ENCODE measurements at regions not wholly inside any gene's neighbourhood (a gene's known extent, or its start where the extent isn't known, plus 50 kb on each side); places are given as distances from the start of the nearest gene placed in this dataset.
"Not testable (repeated sequence)": the region's sequence is repeated elsewhere in the genome, so short reads cannot be mapped to it uniquely, and the experiment has no call there.

DNA sequence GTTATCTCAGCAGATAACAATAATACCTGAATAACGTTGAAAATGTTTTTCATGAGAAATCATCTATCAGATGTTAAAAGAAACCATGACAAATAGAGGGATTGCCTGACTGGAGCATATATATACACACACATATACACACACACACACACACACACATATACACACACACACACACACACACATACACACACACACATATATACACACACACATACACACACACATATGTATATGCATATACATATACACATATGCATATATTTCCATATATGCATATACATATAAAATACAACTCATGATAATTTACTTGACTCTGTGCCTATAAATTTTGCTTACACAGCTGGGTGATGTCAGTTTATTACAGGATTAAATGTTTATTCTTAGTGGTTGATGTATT is 847.3 kb upstream of the ADAMTS5 start:
- DNase-seq (ENCODE audit: extremely low read depth in 1 of 2, low read depth in 1 of 2): no peak

DNA sequence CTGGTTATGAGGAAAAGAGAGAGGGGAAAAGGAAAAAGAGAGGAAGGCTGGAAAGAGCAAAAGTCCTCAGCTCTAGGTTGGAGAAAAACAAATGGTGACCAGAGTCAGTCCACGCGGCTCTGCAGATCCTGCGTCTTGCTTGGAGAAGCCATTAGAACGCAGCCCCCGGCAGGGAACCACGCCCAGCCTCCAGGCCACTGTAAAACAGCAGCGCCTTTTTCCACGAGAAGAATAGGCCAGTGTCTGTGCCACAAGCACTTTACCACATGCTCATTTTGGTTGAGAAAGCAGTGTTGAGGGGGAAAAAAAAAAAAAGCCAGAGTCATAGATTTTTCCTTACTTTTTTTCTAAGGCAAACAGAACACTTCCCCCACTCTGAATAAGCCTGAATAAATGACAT is 846.9 kb upstream of the ADAMTS5 start:
- DNase-seq (ENCODE audit: extremely low read depth in 1 of 2, low read depth in 1 of 2): no peak

DNA sequence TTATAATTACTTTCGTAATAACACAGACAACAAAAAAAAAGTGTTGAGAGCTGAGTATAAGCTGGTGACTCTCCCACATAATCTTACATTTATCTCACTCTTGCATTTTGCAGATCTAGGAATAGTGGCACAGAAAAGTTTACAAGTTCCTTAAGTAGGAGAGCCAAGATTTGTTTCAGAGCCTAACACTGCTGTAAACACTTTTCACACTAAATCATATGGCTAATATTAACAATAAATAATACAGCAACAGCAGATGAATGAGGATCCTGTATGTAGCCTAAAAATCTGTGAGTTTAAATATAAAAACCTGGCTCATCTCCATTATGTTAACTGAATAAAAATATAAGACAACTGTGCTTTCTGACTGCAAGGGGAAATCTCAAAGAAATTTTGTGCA is 846.5 kb upstream of the ADAMTS5 start:
- no peak for DNase-seq (ENCODE audit: extremely low read depth in 1 of 2, low read depth in 1 of 2)

DNA sequence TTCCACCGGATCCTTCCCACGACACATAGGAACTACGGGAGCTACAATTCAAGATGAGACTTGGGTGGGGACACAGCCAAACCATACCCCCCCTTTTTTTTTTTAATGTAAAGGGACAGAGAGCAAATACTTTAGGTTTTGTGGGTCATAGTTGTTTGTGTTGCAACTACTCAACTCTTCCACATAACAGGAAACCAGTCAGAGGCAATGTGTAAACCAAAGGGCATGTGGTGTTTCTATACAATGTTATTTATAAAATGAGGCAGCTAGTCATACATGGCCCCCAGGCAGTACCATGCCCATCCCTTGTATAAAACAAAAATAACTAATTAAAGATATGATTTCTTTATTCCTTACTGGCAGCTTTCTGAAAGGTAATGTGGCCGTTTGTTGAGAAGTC is 845.4 kb upstream of the ADAMTS5 start:
- DNase-seq (ENCODE audit: extremely low read depth in 1 of 2, low read depth in 1 of 2): no peak

DNA sequence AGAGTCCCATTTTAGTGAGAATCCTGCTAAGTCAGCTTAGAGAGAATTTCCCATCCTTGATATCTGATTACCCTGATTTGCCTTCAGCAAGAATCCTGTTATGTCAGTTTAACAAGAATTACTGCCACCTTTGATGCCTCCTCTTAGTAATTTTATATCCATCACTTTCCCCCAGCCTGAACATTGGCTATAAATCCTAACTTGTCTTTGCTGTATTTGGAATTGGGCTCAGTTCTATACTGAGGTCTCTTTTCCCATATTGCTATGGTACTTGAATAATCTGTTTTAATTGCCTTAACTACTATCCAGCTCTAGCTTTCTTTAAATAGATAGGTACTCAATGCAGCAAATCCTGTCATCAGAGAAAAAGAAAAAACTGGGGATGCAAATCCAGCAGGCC is 842.0 kb upstream of the ADAMTS5 start:
- no peak for DNase-seq (ENCODE audit: extremely low read depth in 1 of 2, low read depth in 1 of 2)

DNA sequence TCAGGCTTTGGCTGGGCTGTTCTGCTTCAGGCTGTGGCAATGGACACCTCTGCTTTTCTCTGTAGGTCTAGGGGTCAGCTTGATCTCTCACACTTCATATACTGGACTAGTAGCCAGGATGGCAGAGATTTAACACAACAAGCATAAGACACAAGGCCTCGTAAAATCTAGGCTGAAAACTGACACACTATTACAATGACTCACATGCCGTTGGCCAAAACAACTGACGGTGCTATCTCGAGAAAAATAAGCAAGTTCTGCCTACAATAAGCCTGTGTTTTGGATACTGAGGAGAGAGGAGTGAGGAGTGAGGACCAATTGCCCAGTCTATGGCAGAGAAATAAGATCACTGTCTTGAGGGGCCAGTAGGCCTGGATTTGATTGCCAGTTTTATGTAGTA is 840.7 kb upstream of the ADAMTS5 start:
- no peak for DNase-seq (ENCODE audit: extremely low read depth in 1 of 2, low read depth in 1 of 2)

DNA sequence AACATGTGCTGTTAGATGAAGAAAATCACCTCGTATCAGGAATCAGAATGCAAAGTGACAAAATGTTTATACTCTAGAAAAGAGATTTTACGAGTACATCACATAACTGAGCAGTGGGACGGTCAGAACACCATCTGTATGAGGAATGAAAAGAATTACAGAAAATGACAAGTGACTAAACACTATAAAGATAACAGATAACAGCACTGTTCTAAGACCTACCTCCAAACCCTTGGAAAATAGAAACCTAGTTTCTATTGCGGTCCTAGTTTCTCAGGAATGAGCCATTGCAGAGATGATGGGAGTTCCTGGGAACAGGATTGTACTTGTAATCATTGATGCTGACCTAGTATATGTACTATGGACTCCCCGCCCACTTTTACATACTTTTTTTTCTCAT is 839.4 kb upstream of the ADAMTS5 start:
- DNase-seq (ENCODE audit: extremely low read depth in 1 of 2, low read depth in 1 of 2): no peak

DNA sequence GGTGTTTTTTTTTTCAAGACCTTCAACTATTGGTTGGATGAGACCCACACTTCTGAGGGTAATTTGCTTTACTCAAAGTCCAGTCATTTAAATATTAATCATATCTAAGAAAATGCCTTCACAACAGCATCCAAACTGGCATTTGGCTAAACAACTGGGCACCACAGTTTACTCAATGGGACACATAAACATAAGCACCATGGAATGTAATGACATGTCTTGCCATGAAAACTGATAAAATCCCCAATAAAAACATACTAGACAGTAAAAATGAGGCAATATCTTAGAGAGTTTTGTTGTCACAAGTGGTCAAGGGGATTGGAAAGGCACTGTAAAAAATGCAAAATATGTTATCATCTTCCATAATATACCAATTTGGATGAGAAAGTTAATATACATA is 838.8 kb upstream of the ADAMTS5 start:
- DNase-seq (ENCODE audit: extremely low read depth in 1 of 2, low read depth in 1 of 2): no peak

DNA sequence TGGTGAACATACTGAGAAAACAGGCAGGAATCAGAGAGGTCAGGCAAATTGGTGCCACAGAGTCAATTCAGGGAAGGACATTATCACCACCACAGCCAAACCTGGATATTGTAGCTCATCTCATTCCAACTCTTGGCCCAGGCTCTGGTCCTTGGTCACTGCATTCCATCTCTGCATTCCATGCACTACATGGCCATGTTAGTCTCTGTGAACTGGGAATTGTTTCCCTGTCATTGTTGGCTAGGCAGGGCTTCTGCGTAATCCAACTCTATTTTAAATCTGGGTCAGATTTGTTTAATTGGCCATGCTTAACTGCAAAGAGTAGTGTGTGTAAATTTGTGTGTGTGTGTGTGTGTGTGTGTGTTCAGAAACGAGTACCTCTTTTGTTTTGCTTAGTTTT is 837.6 kb upstream of the ADAMTS5 start:
- no peak for DNase-seq (ENCODE audit: extremely low read depth in 1 of 2, low read depth in 1 of 2)

DNA sequence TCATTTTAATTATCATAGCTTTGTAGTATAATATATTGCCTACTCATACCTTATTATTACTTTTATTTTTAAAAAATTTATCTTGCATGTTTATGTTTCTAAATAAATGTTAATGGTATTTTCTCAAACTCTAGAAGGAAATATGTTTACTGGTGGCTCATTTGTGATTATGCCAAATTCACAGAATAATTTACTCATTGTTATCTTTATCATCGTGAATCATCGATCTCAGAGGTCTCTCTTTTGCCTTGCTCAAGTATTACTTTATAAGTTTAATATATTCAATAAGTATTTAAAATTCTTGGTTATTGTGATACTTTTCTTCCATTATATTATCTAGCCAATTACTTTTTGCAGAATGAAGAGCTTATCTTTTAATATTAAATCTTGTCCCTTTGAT is 836.7 kb upstream of the ADAMTS5 start:
- DNase-seq (ENCODE audit: extremely low read depth in 1 of 2, low read depth in 1 of 2): no peak

DNA sequence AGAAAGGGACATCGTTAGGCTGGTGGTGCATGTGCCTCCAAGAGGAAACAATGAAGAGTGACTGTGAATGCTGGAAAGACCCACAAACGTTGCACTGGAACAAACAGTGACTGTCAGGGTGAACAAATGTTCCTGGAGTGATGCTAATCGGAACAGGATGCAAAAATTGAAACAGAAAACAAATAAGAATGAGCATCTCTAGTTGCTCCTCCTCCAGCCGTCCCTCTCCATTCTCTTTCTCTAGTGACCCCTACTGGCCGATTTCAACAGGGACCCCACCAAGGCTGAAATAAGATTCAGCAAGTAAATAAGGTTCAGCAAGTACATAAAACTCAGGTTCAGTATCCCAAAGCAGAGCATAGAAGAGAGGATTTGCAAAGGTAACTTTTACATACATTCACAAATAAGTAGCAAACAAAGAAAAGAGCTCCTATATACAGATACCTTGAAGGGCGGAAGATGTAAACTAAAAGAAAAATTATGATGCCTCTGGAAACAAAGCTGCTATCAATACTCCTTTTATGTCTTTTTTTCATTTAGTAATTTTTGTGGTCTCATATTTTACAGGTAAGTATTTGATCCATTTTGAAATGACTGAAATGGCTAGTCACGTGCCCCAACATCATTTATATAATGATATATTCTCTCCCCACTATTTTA is 836.1 kb upstream of the ADAMTS5 start:
- DNase-seq (ENCODE audit: extremely low read depth in 1 of 2, low read depth in 1 of 2): no peak

DNA sequence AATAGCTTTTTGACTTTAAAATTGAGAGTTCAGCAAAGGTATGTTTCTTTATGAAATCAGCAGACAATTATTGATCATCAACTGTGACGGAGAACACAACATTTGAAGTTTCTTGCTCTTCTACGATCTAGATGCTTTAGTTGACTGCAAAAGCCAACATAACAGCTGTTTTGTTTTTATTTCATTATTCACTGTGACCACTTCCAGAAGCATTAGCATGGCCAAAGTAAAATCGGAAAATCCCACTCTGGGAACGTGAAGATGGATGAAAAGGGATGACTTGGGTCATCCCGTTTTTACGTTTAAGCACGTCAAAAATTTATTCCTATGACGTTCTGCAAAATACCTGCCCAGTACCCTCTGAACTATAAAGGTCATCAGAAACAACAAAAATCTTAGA is 833.0 kb upstream of the ADAMTS5 start:
- DNase-seq (ENCODE audit: extremely low read depth in 1 of 2, low read depth in 1 of 2): no peak

DNA sequence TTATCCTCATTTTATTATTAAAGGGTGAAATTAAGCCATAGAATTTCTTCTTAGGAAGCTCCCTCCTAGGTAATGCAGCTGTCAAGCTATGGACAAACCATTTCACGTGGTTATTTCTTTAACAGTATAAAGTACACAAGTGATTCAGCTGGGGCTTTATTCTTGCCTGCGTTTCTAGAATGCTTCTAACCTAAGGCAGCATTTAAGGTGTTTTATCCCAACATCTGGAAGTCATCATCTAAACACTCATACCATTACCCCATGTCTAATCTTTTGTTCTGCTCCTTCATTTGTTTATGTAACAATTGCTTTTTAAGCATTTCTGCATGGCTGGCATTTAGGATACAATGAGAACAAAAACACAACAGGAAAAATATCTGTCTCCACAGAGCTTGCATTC is 829.2 kb upstream of the ADAMTS5 start:
- no peak for DNase-seq (ENCODE audit: extremely low read depth in 1 of 2, low read depth in 1 of 2)

DNA sequence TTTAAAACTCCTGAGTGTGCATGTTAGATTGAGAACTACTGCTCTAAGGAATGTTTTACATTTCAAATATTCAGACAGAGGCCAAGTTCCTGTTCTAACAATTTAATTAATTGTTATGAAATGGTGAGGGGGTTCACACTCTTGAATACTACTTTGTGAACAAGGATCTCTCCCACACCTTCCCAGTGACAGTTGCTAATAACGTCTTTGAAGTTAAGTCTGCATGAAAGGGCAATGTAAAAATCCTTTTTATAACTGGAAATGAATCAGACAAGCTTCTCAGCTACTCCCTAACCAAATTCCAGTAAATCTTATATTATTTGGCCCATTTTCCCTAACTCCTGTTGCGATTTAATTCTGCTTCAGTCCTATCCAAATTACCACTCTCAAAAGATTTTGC is 828.5 kb upstream of the ADAMTS5 start:
- DNase-seq (ENCODE audit: extremely low read depth in 1 of 2, low read depth in 1 of 2): no peak

DNA sequence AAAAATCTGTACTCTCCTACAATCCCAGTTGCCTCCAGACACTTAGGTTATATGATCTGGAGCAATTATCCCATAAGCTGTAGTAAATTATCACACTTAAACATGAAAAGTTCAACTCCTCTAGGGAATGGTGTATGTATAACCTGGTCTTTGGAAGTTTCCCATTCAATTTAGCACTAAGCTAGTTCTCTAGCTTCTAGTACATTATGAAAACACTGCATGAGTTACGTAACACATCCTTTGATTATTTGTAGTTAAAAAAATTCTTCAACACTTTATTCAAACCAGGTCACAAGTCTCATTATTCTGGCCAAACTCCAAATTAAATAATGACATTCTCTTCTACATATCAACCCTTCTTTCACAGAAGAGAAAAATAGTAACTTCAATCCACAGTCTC is 827.0 kb upstream of the ADAMTS5 start:
- DNase-seq (ENCODE audit: extremely low read depth in 1 of 2, low read depth in 1 of 2): no peak

DNA sequence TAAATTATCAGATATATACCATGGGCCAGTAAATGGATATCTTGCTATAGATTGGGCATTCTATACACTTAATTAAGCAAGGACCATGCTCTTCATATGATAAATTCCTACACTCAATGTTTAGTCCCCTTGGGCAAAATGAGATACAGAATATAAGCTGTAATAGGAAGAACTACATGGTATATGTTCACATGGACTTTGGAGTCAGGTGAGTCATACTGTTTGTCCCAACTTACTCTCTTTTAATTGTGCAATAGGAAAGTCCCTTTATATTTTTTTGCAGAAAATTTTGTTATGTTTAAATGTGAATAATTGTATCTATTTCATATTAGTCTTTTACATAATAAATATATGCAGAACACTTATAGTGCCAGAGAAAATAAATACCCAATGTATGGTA is 820.2 kb upstream of the ADAMTS5 start:
- DNase-seq (ENCODE audit: extremely low read depth in 1 of 2, low read depth in 1 of 2): no peak

DNA sequence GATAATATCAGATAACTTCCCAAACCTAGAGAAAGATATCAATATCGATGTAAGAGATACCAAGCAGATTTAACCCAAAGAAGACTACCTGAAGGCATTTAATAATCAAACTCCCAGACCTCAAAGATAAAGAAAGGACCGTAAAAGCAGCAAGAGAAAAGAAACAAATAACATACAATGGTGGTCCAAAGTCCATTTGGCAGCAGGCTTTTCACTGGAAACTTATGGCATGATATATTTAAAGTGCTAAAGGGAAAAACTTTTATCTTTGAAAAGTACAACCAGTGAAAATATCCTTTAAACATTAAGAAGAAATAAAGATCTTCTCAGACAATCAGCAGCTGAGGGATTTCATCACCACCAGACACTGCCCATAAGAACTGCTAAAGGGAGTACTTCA is 812.7 kb upstream of the ADAMTS5 start:
- DNase-seq (ENCODE audit: extremely low read depth in 1 of 2, low read depth in 1 of 2): no peak

DNA sequence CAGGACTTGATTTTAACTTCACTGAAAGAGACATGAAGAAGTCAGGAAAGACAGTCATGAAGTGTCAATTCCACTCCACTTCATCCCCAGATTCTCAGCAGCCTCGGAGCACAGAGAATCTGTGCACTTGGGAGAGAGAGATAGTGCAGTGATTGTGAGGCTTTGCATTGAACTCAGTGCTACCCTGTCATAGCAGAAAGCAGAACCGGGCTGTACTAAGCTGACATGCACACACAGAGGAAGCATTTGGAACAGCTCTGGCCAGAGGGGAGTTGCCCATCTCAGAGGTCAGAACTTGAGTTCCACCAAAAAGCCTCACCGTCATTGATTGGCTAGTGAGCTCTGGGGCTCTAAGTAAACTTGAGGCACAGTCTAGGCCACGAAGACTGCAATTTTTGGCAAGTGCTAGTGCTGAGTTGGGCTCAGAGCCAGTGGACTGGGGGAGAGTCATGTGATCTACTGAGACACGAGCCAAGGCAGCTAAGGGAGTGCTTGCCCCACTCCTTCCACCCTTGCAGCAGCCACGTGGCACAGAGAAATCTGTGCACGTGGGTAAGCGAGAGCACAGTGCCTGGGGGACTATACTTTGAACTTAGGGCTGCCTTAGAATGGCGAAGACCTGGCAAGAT is 810.2 kb upstream of the ADAMTS5 start:
- DNase-seq (ENCODE audit: extremely low read depth in 1 of 2, low read depth in 1 of 2): no peak

DNA sequence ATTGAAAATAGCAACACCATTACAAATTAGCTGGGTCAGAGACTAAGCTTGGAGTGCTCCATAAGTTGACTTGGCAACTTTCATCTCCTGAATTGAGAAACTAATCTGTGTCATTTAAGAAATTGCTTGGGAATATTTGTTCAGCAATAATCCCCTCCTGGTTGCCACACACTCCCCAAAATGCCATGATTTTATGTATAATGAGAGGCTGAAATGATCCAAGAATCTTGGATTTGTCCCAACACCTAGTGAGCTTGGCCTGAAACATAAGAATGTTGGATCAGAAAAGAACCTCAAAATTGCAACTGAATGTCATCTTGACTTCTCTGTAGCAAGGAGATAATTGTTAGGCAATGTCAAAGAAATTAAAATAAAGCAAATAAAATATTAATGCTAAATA is 805.9 kb upstream of the ADAMTS5 start:
- DNase-seq (ENCODE audit: extremely low read depth in 1 of 2, low read depth in 1 of 2): no peak

DNA sequence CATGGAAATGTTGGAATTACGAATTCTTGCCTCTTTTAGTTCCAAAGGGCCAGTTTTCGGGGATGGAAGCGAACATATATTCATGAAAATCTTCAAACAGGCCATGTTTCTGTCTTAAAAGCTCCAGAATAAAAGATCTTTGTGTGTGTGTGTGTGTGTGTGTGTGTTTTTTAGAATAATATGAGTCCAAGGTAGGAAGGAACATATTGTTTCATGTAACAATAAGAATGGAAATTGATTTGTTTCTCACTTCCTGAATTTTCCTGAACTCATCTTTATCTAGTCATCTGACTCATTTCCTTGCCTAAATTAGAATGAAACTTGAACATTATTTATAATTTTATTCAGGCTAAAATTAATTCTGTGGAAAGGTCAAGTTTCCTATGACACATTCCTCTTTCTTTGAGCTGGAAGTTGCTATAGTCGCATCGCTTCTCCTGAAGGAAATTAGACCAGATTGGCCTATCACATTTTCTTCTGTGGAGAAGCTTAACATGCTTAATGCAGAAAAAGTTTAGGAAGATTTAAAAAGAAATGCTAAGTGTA is 805.1 kb upstream of the ADAMTS5 start:
- DNase-seq (ENCODE audit: extremely low read depth in 1 of 2, low read depth in 1 of 2): no peak

DNA sequence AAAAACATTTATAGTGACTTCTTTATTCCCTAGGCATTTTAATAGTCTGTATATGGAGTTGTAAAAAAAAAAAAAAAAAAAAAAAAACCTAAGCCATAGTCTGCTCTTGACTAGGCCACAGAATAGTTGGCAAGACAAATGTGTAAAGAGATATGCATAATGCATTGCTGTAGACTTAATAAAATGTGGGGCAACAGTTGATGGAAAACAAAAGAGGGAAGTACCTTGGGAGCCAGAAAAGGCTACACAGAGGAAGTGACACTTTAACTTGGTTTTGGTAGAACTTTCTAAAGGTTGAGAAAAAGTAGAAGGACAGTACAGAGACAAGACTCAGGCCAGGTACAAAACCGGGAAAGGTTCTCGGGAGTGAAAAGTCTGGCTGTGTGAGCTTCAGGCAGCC is 802.9 kb upstream of the ADAMTS5 start:
- no peak for DNase-seq (ENCODE audit: extremely low read depth in 1 of 2, low read depth in 1 of 2)

DNA sequence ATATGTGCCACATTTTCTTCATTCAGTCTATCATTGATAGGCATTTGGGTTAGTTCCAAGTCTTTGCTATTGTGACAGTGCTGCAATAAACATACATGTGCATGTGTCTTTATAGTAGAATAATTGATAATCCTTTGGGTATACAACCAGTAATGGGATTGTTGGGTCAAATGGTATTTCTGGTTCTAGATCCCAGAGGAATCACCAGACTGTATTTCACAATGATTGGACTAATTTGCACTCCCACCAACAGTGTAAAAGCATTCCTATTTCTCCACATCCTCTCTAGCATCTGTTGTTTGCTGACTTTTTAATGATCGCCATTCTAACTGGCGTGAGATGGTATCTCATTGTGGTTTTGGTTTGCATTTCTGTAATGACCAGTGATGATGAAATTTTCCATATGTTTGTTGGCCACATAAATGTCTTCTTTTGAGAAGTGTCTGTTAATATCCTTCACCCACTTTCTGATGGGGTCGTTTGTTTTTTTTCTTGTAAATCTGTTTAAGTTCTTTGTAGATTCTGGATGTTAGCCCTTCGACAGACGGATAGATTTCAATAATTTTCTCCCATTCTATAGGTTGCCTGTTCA is 801.3 kb upstream of the ADAMTS5 start:
- DNase-seq (ENCODE audit: extremely low read depth in 1 of 2, low read depth in 1 of 2): not testable (repeated sequence)
